Right atrium auricular region (tissue), 2 donors: ENCODE measurements at regions not wholly inside any gene's neighbourhood (a gene's known extent, or its start where the extent isn't known, plus 50 kb on each side); places are given as distances from the start of the nearest gene placed in this dataset.
"Not testable (repeated sequence)": the region's sequence is repeated elsewhere in the genome, so short reads cannot be mapped to it uniquely, and the experiment has no call there.

Source experiments
- DNase-seq: peaks from one replicate; pipeline ENCODE4 v3.0.0-alpha.2; 2019; ENCODE audit warnings: low spot score
- H3K27ac ChIP-seq, 2 donors: fragments of 200-600 bp; sonication (generic); 1 replicate in 1 of 2; 2 replicates in 1 of 2; pipeline ENCODE4 v1.5.1; 2016 to 2019
- H3K27me3 ChIP-seq, 2 donors: fragments of 200-600 bp; sonication (generic); one replicate each; pipeline versions ENCODE4 v1.5.1 to v1.6.0; 2017 to 2019
- H3K36me3 ChIP-seq: fragments of 200-600 bp; sonication (generic); one replicate; pipeline ENCODE4 v1.5.1; 2016
- H3K4me1 ChIP-seq, 2 donors: fragments of 200-600 bp; sonication (generic); one replicate each; pipeline versions ENCODE4 v1.5.1 to v1.6.0; 2017 to 2019
- H3K4me3 ChIP-seq, 2 donors: fragments of 200-600 bp; sonication (generic); 1 replicate in 1 of 2; 2 replicates in 1 of 2; pipeline ENCODE4 v1.5.1; 2017 to 2019; ENCODE audit warnings: mild to moderate bottlenecking in 1 of 2, moderate library complexity in 1 of 2
- H3K9me3 ChIP-seq, 2 donors: fragments of 200-600 bp; sonication (generic); one replicate each; pipeline ENCODE4 v1.5.1; 2019
- TF ChIP-seq, protein P1 (sequence below), 2 donors: fragments of 200-600 bp; sonication (generic); IDR thresholded peaks; one replicate each; pipeline ENCODE4 v1.5.1; 2019; ENCODE audit warnings: antibody characterized with exemption in 2 of 2

DNA sequence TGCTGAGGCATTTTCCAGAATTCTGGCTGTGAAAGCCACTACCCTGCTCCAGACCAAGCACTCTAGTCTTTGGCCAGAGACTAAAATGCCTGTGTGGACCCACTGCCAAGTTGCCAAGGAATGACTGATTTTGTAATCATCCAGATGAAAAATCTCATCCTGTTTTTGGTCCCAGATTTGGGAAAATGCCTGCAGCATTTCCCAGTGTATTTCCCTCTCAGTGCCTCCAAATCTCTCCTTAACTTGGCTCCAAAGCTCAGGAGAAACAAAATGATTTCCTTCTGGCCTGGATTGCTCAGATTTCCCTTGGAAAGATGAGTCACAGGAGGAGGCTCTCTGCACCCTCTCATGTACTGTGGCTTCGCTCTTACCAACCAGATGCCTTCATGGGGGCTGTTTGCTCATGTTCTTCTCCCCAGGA is 335.2 kb upstream of the TARS1 start:
- DNase-seq: no peak
- Histone ChIP-seq H3K36me3 (no peaks in the 10 kb centered on the region), H3K9me3 (peaks cover 0 to 38% of the 10 kb centered on the region in 2 donors), H3K27ac (no peak overlapping the region), H3K4me3 (no peak overlapping the region), H3K27me3 (no peaks in the 10 kb centered on the region), H3K4me1 (no peaks in the 10 kb centered on the region)
- TF ChIP-seq, protein P1, sequence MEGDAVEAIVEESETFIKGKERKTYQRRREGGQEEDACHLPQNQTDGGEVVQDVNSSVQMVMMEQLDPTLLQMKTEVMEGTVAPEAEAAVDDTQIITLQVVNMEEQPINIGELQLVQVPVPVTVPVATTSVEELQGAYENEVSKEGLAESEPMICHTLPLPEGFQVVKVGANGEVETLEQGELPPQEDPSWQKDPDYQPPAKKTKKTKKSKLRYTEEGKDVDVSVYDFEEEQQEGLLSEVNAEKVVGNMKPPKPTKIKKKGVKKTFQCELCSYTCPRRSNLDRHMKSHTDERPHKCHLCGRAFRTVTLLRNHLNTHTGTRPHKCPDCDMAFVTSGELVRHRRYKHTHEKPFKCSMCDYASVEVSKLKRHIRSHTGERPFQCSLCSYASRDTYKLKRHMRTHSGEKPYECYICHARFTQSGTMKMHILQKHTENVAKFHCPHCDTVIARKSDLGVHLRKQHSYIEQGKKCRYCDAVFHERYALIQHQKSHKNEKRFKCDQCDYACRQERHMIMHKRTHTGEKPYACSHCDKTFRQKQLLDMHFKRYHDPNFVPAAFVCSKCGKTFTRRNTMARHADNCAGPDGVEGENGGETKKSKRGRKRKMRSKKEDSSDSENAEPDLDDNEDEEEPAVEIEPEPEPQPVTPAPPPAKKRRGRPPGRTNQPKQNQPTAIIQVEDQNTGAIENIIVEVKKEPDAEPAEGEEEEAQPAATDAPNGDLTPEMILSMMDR (IDR thresholded peaks at IDR 0.05): no peak

DNA sequence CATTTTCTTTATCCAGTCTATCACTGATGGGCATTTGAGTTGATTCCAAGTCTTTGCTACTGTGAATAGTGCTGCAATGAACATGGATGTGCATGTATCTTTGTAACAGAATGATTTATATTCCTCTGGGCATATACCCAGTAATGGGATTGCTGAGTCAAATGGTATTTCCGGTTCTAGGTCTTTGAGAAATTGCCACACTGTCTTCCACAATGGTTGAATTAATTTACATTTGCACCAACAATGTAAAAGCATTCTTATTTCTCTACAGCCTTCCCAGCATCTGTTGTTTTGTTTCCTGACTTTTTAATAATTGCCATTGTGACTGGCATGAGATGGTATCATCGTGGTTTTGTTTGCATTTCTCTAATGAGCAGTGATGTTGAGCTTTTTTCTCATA is 330.3 kb upstream of the TARS1 start:
- H3K27me3 ChIP-seq, H3K36me3 ChIP-seq, DNase-seq, H3K4me3 ChIP-seq, H3K27ac ChIP-seq, H3K4me1 ChIP-seq: not testable (repeated sequence)
- peaks cover 0 to 17% of the 10 kb centered on the region in 2 donors for H3K9me3 ChIP-seq

DNA sequence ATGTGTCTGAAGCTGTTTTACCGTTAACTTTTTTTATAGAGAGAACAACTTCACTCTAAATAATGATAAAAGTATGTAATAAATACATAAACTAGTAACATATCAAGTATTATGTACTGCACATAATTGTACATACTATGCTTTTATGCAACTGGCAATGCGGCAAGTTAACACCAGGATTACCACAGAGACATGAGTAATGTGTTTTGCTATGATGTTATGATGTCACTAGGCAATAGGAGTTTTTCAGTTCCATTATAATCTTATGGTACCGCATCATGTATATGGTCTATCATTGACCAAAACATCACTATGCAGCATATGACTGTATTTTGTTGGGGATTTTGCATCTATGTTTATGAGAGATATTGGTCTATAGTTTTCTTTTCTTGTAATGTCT is 326.4 kb upstream of the TARS1 start:
- no peak for DNase-seq
- peaks cover 0 to 11% of the 10 kb centered on the region in 2 donors for H3K9me3 ChIP-seq
- no peak overlapping the region for H3K4me3 ChIP-seq
- no peak overlapping the region for H3K27ac ChIP-seq
- H3K4me1 ChIP-seq: no peaks in the 10 kb centered on the region
- H3K27me3 ChIP-seq: no peaks in the 10 kb centered on the region
- TF ChIP-seq, protein P1 (IDR thresholded peaks at IDR 0.05): no peak
- H3K36me3 ChIP-seq: no peaks in the 10 kb centered on the region

DNA sequence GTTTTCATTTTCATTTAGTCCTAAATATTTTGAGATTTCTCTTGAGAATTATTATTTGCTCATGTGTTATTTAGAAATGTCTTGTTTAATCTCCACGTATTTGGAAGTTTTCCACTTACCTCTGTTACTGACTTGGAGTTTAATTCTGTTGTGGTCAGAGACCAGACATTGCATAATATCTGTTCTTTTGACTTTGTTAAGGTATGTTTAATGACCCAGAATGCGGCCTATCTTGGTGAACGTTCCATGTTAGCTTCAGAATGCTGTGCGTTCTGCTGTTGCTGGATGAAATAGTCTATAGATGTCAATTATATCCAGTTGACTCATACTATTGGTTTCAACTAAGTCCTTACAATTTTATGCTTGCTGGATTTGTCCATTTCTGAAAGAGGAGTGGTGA is 325.3 kb upstream of the TARS1 start:
- Histone ChIP-seq H3K27me3 (no peaks in the 10 kb centered on the region), H3K9me3 (peaks cover 0 to 11% of the 10 kb centered on the region in 2 donors), H3K36me3 (no peaks in the 10 kb centered on the region), H3K27ac (no peak overlapping the region), H3K4me3 (no peak overlapping the region), H3K4me1 (no peaks in the 10 kb centered on the region)
- DNase-seq: no peak
- TF ChIP-seq, protein P1 (IDR thresholded peaks at IDR 0.05): no peak

DNA sequence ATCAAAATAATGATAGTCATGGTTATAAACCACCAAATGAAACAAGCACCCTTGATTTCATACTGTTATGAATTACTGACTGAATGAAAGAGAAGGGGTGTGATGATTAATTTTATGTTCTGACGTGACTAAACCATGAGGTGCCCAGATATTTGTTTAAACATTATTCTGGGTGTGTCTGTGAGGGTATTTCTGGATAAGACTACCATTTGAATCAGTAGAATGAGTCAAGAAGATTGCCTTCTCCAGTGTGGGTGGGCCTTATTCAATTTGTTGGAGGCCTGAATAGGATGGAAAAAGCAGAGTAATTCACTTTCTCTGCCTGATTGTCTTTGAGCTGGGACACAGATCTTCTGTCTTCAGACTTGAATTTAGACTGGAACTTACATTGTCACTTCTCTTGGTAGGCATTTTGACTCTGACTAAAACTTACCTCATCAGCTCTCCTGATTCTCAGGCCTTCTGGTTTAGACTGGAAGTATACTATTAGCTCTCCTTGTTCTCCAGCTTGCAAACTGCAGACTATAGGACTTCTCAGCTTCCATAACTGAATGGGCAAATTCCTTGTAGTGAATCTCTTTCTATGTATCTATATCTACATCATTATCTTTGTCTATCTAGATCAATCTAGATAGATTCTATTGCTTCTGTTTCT is 321.9 kb upstream of the TARS1 start:
- Histone ChIP-seq H3K36me3 (no peaks in the 10 kb centered on the region), H3K9me3 (no peaks in the 10 kb centered on the region), H3K27ac (no peak overlapping the region), H3K4me3 (no peak overlapping the region), H3K4me1 (no peaks in the 10 kb centered on the region), H3K27me3 (no peaks in the 10 kb centered on the region)
- TF ChIP-seq, protein P1 (IDR thresholded peaks at IDR 0.05): no peak
- no peak for DNase-seq

DNA sequence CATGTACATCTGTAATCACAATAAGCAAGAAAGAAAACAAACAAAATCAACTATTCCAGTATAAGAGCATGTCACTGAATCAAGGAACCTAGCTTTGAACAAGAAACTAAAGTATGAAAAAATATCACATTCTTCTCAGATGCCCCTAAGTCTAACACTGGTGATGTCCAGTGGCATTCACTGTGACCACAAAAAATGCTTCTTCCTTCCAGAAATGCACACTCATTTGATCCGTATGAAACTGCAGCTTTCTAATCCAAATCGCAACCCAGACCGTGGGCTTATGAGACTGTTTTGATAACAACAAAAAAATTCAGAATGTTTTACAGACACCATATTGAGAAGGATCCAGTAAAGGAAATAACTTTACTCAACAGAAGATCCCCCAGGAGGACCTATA is 320.1 kb upstream of the TARS1 start:
- Histone ChIP-seq H3K4me1 (no peaks in the 10 kb centered on the region), H3K9me3 (no peaks in the 10 kb centered on the region), H3K27me3 (no peaks in the 10 kb centered on the region), H3K27ac (no peak overlapping the region), H3K36me3 (no peaks in the 10 kb centered on the region), H3K4me3 (no peak overlapping the region)
- no peak for DNase-seq
- TF ChIP-seq, protein P1 (IDR thresholded peaks at IDR 0.05): no peak
